GM21360 (cell line): ENCODE measurements at regions not wholly inside any gene's neighbourhood (a gene's known extent, or its start where the extent isn't known, plus 50 kb on each side); places are given as distances from the start of the nearest gene placed in this dataset.
"Not testable (repeated sequence)": the region's sequence is repeated elsewhere in the genome, so short reads cannot be mapped to it uniquely, and the experiment has no call there.

Experiments used
- ATAC-seq: cut with Tn5 transposase; IDR thresholded peaks from one replicate; pipeline ENCODE4 v1.9.1; 2021; ENCODE audit warnings: mild to moderate bottlenecking, moderate library complexity; ENCODE audit not compliant: unreplicated experiment

- ATAC-seq = no peak
These were observed 55.1 kb downstream of the TTC6 start for GRCh38 chr14:37650356-37651037.

DNA sequence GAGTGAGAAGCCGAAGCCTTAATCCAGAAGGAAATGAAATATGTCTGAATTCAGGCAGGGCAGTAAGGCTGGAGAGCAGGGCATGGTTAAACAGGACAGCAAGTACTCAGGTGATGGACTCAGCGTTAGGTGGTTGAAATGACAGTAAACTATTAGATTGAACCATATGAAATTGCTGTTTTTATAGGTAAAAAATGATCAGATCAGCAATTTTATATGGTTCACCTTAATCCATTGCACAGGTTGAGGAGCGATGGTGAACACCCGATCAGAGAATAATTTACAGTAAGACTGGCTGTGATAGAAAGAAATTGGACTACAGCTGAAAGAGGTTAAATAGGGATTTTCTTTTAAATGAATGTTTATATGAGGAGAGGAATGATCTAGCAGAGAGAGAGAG lies 56.6 kb downstream of the TTC6 start:
- ATAC-seq = no peak

GRCh38 chr14:37655418-37655817 lies 60.0 kb downstream of the TTC6 start:
- no peak for ATAC-seq

GRCh38 chr14:37658156-37658555 lies 62.7 kb downstream of the TTC6 start:
- ATAC-seq = no peak

DNA sequence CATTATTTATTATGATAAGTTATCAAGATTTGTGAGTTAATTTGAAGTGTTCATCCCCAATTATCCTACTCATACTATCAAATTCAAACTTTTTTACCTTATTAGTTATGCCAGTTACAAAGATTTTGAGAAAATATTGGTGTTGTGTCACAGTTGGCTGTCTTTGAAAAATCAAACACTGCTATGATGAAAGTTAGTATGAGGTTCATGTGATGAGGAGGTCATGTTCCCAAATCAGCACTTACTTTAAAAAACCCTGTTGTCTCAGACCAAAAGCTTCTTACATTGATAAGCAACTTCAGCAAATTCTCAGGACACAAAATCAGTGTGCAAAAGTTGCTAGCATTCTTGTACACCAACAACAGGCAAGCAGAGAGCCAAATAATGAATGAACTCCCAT lies 68.1 kb downstream of the TTC6 start:
- no peak for ATAC-seq

- ATAC-seq = no peak
These were observed 70.0 kb downstream of the TTC6 start for GRCh38 chr14:37665479-37665878.

- no peak for ATAC-seq
These were observed 70.5 kb downstream of the TTC6 start for GRCh38 chr14:37665951-37666350.

GRCh38 chr14:37668646-37669045 lies 73.2 kb downstream of the TTC6 start:
- no peak for ATAC-seq

DNA sequence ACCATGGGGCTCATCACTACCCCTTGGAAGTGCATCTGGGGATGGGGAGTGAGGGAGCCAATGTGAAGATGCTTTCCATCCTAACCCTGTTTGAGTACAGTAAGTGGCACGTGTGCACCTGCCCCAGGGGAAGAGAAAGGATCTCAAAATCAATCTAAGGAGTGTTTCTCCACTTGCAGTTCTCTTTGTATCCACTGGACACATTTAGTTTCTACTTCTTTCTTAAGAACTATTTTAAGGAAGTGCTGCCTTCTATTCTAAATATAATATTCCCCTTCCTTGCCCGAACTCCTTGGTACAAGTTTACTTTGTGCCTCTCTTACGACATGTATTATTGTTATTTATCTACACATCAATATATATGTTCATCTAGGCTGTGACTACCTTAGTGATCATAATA lies 73.8 kb downstream of the TTC6 start:
- no peak for ATAC-seq

DNA sequence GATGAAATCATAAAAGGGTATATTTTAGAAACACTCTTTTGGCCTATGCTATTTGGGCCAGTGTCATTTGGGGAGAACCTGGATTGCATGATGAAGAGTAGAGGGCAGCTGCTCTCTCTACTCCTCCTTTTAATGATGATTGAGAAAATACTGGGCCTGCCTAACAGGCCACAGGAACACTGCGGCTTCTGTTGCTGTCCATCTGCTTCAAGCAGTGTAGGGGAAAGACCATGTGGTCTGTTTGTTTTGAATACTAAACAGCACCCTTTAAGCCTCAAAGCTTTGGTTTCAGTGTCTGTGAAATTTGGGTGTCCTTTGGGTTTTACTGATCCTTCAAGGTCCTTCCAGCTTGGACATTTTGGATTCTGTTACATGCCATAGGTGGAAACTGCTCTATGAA lies 78.0 kb downstream of the TTC6 start:
- no peak for ATAC-seq

- no peak for ATAC-seq
These were observed 83.5 kb downstream of the TTC6 start for GRCh38 chr14:37678916-37679315.

GRCh38 chr14:37681486-37681885 lies 86.1 kb downstream of the TTC6 start:
- ATAC-seq = no peak

GRCh38 chr14:37692680-37693079 lies 97.3 kb downstream of the TTC6 start:
- not testable (repeated sequence) for ATAC-seq

GRCh38 chr14:37693420-37693819 lies 98.0 kb downstream of the TTC6 start:
- ATAC-seq = not testable (repeated sequence)

DNA sequence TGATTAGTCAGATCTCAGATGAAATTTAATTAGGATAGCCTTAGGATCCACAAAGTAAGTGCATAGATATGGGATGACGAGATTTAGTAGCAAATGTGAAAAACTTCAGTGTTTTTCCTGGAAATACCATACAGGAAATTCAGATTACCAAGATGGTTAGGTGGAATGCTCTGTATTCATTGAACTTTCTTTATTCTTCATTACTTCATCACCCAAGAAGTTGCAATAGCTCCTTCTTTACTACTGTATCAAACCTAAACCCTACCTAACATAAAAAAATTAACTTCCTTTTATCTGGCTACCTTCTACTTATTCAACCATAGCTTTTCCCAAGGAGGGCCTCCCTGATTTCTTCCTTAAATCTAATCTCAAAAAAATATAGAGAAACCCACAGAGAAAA lies 100.4 kb downstream of the TTC6 start:
- ATAC-seq = no peak

GRCh38 chr14:37697489-37698121 lies 102.2 kb downstream of the TTC6 start:
- ATAC-seq = no peak

GRCh38 chr14:37698840-37699777 lies 103.7 kb downstream of the TTC6 start:
- ATAC-seq = no peak

DNA sequence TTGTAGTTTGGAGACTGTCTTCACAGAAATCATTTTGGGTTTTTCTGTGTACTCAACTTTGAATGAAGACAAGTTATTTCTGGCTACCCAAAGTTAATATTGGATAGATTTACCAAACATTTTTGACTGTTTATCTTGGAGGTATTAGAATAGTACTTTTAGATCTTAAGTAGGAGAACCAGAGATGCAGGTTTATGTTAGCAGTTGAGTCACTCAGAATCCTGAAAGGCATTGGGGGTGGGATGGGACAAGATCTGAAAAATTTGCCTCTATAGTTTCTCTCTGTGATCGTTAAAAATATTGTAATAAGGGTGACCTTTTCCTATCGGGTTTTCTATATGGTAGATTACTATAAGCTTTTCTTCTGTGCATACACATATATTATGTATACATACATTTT lies 112.3 kb downstream of the TTC6 start:
- ATAC-seq = no peak

DNA sequence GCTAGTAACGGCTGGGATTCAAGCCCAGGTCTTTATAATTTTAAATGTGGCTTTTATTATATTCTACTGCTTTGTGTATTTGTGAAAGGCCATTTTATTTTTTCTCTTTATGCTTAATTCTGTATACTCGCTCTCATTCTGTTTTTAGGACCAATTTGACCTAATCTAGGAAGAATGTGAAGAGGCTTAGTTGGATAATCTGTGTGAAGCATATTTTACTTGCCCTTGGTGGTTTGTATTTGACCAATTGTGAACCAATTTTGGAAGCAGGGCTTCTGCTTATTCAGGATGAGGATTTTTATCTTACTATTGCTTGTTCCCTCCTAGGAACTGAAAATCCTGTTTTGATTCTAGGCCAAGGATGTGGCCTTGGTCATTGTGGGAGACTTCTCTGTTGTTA lies 113.1 kb downstream of the TTC6 start:
- no peak for ATAC-seq

GRCh38 chr14:37709419-37710195 lies 114.2 kb downstream of the TTC6 start:
- no peak for ATAC-seq

GRCh38 chr14:37711356-37711830 lies 116.0 kb downstream of the TTC6 start:
- no peak for ATAC-seq
